IPS-18a (cell line): ENCODE measurements at regions not wholly inside any gene's neighbourhood (a gene's known extent, or its start where the extent isn't known, plus 50 kb on each side); places are given as distances from the start of the nearest gene placed in this dataset.
"Not testable (repeated sequence)": the region's sequence is repeated elsewhere in the genome, so short reads cannot be mapped to it uniquely, and the experiment has no call there.

Source experiments
- H3K27ac ChIP-seq: one replicate; pipeline ENCODE4 v1.5.1; 2013; ENCODE audit warnings: low read length
- H3K27me3 ChIP-seq: one replicate; pipeline ENCODE4 v1.6.1; 2013; ENCODE audit warnings: mild to moderate bottlenecking, low read length; ENCODE audit not compliant: control insufficient read depth, insufficient read depth
- H3K36me3 ChIP-seq: one replicate; pipeline ENCODE4 v1.6.1; 2013; ENCODE audit warnings: low read depth, low read length; ENCODE audit not compliant: control insufficient read depth
- H3K4me1 ChIP-seq: one replicate; pipeline ENCODE4 v1.6.1; 2013; ENCODE audit warnings: low read depth, low read length; ENCODE audit not compliant: control insufficient read depth
- H3K4me3 ChIP-seq: one replicate; pipeline ENCODE4 v1.5.1; 2013; ENCODE audit warnings: low read length
- H3K9ac ChIP-seq: one replicate; pipeline ENCODE4 v1.6.1; 2013; ENCODE audit warnings: mild to moderate bottlenecking, low read length, moderate library complexity
- H3K9me3 ChIP-seq: one replicate; pipeline ENCODE4 v1.6.1; 2013; ENCODE audit warnings: low read depth, low read length; ENCODE audit not compliant: control insufficient read depth

- Histone ChIP-seq H3K27me3 (no peaks in the 10 kb centered on the region), H3K27ac (no peak overlapping the region), H3K9ac (no peak overlapping the region), H3K36me3 (no peaks in the 10 kb centered on the region), H3K4me3 (no peak overlapping the region), H3K9me3 (peaks cover 37% of the 10 kb centered on the region), H3K4me1 (no peaks in the 10 kb centered on the region)
Measured at GRCh38 chr17:27105636-27106035, 188.3 kb upstream of the WSB1 start.

GRCh38 chr17:27106347-27106981 lies 187.4 kb upstream of the WSB1 start:
- peaks cover 40% of the 10 kb centered on the region for H3K9me3 ChIP-seq
- no peak overlapping the region for H3K27ac ChIP-seq
- H3K4me3 ChIP-seq: no peak overlapping the region
- no peak overlapping the region for H3K9ac ChIP-seq
- no peaks in the 10 kb centered on the region for H3K27me3 ChIP-seq
- H3K4me1 ChIP-seq: no peaks in the 10 kb centered on the region
- no peaks in the 10 kb centered on the region for H3K36me3 ChIP-seq

- Histone ChIP-seq H3K4me3 (no peak overlapping the region), H3K27ac (no peak overlapping the region), H3K36me3 (no peaks in the 10 kb centered on the region), H3K4me1 (no peaks in the 10 kb centered on the region), H3K9me3 (peaks cover 45% of the 10 kb centered on the region), H3K9ac (no peak overlapping the region), H3K27me3 (no peaks in the 10 kb centered on the region)
Measured at GRCh38 chr17:27106982-27107360, 186.9 kb upstream of the WSB1 start.

- not testable (repeated sequence) for H3K27ac ChIP-seq
- peaks cover 49% of the 10 kb centered on the region for H3K9me3 ChIP-seq
Measured at GRCh38 chr17:27107386-27108328, 186.3 kb upstream of the WSB1 start.

GRCh38 chr17:27109346-27109745 lies 184.6 kb upstream of the WSB1 start:
- H3K27ac ChIP-seq: no peak overlapping the region
- H3K9ac ChIP-seq: no peak overlapping the region
- H3K27me3 ChIP-seq: no peaks in the 10 kb centered on the region
- no peaks in the 10 kb centered on the region for H3K4me1 ChIP-seq
- H3K36me3 ChIP-seq: no peaks in the 10 kb centered on the region
- H3K4me3 ChIP-seq: no peak overlapping the region
- peaks cover 66% of the 10 kb centered on the region for H3K9me3 ChIP-seq

More at GRCh38 chr17:27107386-27108328, 186.3 kb upstream of the WSB1 start:
- not testable (repeated sequence) for H3K4me3 ChIP-seq, H3K27me3 ChIP-seq, H3K36me3 ChIP-seq, H3K9ac ChIP-seq, H3K4me1 ChIP-seq

- no peaks in the 10 kb centered on the region for H3K4me1 ChIP-seq
- H3K36me3 ChIP-seq: no peaks in the 10 kb centered on the region
- H3K4me3 ChIP-seq: no peak overlapping the region
- peaks cover 80% of the 10 kb centered on the region for H3K9me3 ChIP-seq
- H3K9ac ChIP-seq: no peak overlapping the region
- H3K27ac ChIP-seq: no peak overlapping the region
- no peaks in the 10 kb centered on the region for H3K27me3 ChIP-seq
Measured at GRCh38 chr17:27153005-27153404, 140.9 kb upstream of the WSB1 start.

- Histone ChIP-seq H3K9me3 (peaks cover 86% of the 10 kb centered on the region), H3K4me3 (no peak overlapping the region)
Measured at GRCh38 chr17:27155866-27156265, 138.0 kb upstream of the WSB1 start.

GRCh38 chr17:27157297-27157696 lies 136.6 kb upstream of the WSB1 start:
- peaks cover 72% of the 10 kb centered on the region for H3K9me3 ChIP-seq
- H3K4me1 ChIP-seq: no peaks in the 10 kb centered on the region
- no peak overlapping the region for H3K4me3 ChIP-seq
- no peaks in the 10 kb centered on the region for H3K27me3 ChIP-seq
- no peaks in the 10 kb centered on the region for H3K36me3 ChIP-seq
- H3K27ac ChIP-seq: no peak overlapping the region
- H3K9ac ChIP-seq: no peak overlapping the region

More at GRCh38 chr17:27155866-27156265, 138.0 kb upstream of the WSB1 start:
- no peaks in the 10 kb centered on the region for H3K4me1 ChIP-seq
- no peak overlapping the region for H3K27ac ChIP-seq
- no peak overlapping the region for H3K9ac ChIP-seq
- H3K27me3 ChIP-seq: no peaks in the 10 kb centered on the region
- H3K36me3 ChIP-seq: no peaks in the 10 kb centered on the region

GRCh38 chr17:27157898-27158297 lies 136.0 kb upstream of the WSB1 start:
- Histone ChIP-seq H3K27ac (no peak overlapping the region), H3K9me3 (peaks cover 69% of the 10 kb centered on the region), H3K4me1 (no peaks in the 10 kb centered on the region), H3K27me3 (no peaks in the 10 kb centered on the region), H3K36me3 (no peaks in the 10 kb centered on the region), H3K9ac (no peak overlapping the region), H3K4me3 (no peak overlapping the region)

GRCh38 chr17:27158382-27158781 lies 135.5 kb upstream of the WSB1 start:
- H3K9me3 ChIP-seq: peaks cover 69% of the 10 kb centered on the region
- no peak overlapping the region for H3K4me3 ChIP-seq
- H3K36me3 ChIP-seq: no peaks in the 10 kb centered on the region

GRCh38 chr17:27180322-27180721 lies 113.6 kb upstream of the WSB1 start:
- H3K27me3 ChIP-seq: no peaks in the 10 kb centered on the region
- H3K27ac ChIP-seq: no peak overlapping the region
- H3K4me1 ChIP-seq: no peaks in the 10 kb centered on the region
- peaks cover 61% of the 10 kb centered on the region for H3K9me3 ChIP-seq
- H3K4me3 ChIP-seq: no peak overlapping the region
- H3K36me3 ChIP-seq: no peaks in the 10 kb centered on the region
- no peak overlapping the region for H3K9ac ChIP-seq

More at GRCh38 chr17:27158382-27158781, 135.5 kb upstream of the WSB1 start:
- no peaks in the 10 kb centered on the region for H3K4me1 ChIP-seq
- no peaks in the 10 kb centered on the region for H3K27me3 ChIP-seq
- H3K9ac ChIP-seq: no peak overlapping the region
- H3K27ac ChIP-seq: no peak overlapping the region
